ENCODE measurements at regions not wholly inside any gene's neighbourhood (a gene's known extent, or its start where the extent isn't known, plus 50 kb on each side); places are given as distances from the start of the nearest gene placed in this dataset.

- Histone ChIP-seq H3K9me3 (no peaks in the 10 kb centered on the region), H3K4me1 (ENCODE audit: insufficient read depth) (no peaks in the 10 kb centered on the region), H3K36me3 (no peaks in the 10 kb centered on the region), H3K27ac (no peak overlapping the region), H3K27me3 (no peaks in the 10 kb centered on the region), H3K4me3 (no peak overlapping the region)
- no peak for DNase-seq
- TF ChIP-seq CTCF (IDR thresholded peaks at IDR 0.05): no peak
- no peak for TF ChIP-seq EP300 (IDR thresholded peaks at IDR 0.05)
- TF ChIP-seq POLR2A (IDR thresholded peaks at IDR 0.05): no peak
- intact Hi-C loops (cut with DNase I): no loop called here
Measured at GRCh38 chr20:12883507-12883885, 125.3 kb upstream of the SPTLC3 start.

GRCh38 chr20:12886618-12887363 is 122.0 kb upstream of the SPTLC3 start:
- intact Hi-C loops (cut with DNase I): no loop called here
- no peak for DNase-seq
- TF ChIP-seq EP300 (IDR thresholded peaks at IDR 0.05) (no peak), CTCF (IDR thresholded peaks at IDR 0.05) (no peak), POLR2A (IDR thresholded peaks at IDR 0.05) (no peak)
- H3K4me3 ChIP-seq: no peak overlapping the region
- H3K36me3 ChIP-seq: no peaks in the 10 kb centered on the region
- no peaks in the 10 kb centered on the region for H3K4me1 ChIP-seq (ENCODE audit: insufficient read depth)
- H3K9me3 ChIP-seq: no peaks in the 10 kb centered on the region
- H3K27ac ChIP-seq: no peak overlapping the region
- WGBS, 3 donors: 82 to 88% (median 85%) methylated on average over 5 of the region's 5 CpGs
- no peaks in the 10 kb centered on the region for H3K27me3 ChIP-seq

GRCh38 chr20:12891643-12892042 is 117.1 kb upstream of the SPTLC3 start:
- intact Hi-C loops (cut with DNase I): loop anchor here in 1 of 4 donors (10.0 kb wide), 1 partner anchor 57 kb away; no protein-coding TSS in a partner anchor

GRCh38 chr20:12893019-12893418 is 115.8 kb upstream of the SPTLC3 start:
- H3K4me1 ChIP-seq (ENCODE audit: insufficient read depth): peaks cover 1% of the 10 kb centered on the region
- WGBS, 3 donors: 77 to 81% (median 77%) methylated on average over 5 of the region's 5 CpGs
- no peak overlapping the region for H3K4me3 ChIP-seq
- TF ChIP-seq POLR2A (IDR thresholded peaks at IDR 0.05): no peak
- TF ChIP-seq EP300 (IDR thresholded peaks at IDR 0.05): no peak
- no peak for TF ChIP-seq CTCF (IDR thresholded peaks at IDR 0.05)
- no peaks in the 10 kb centered on the region for H3K9me3 ChIP-seq
- intact Hi-C loops (cut with DNase I): loop anchor here in 1 of 4 donors (10.0 kb wide), 1 partner anchor 58 kb away; no protein-coding TSS in a partner anchor
- no peaks in the 10 kb centered on the region for H3K36me3 ChIP-seq
- no peak for DNase-seq
- no peak overlapping the region for H3K27ac ChIP-seq
- no peaks in the 10 kb centered on the region for H3K27me3 ChIP-seq

More at GRCh38 chr20:12891643-12892042, 117.1 kb upstream of the SPTLC3 start:
- 58 to 75% (median 65%) methylated on average over 3 of the region's 3 CpGs for WGBS, 3 donors
- H3K27ac ChIP-seq: no peak overlapping the region
- H3K27me3 ChIP-seq: no peaks in the 10 kb centered on the region
- no peak overlapping the region for H3K4me3 ChIP-seq
- no peak for DNase-seq
- no peaks in the 10 kb centered on the region for H3K9me3 ChIP-seq
- H3K4me1 ChIP-seq (ENCODE audit: insufficient read depth): peaks cover 1% of the 10 kb centered on the region
- no peaks in the 10 kb centered on the region for H3K36me3 ChIP-seq
- no peak for TF ChIP-seq CTCF (IDR thresholded peaks at IDR 0.05)
- TF ChIP-seq POLR2A (IDR thresholded peaks at IDR 0.05): no peak
- no peak for TF ChIP-seq EP300 (IDR thresholded peaks at IDR 0.05)
